Trophoblast cell (in vitro differentiated cells and primary cell): ENCODE measurements at regions not wholly inside any gene's neighbourhood (a gene's known extent, or its start where the extent isn't known, plus 50 kb on each side); places are given as distances from the start of the nearest gene placed in this dataset.
"Not testable (repeated sequence)": the region's sequence is repeated elsewhere in the genome, so short reads cannot be mapped to it uniquely, and the experiment has no call there.

Experiments
- DNase-seq, 2 donors: peaks; one replicate each; pipeline ENCODE4 v3.0.0-alpha.2; 2016
- H2AFZ ChIP-seq: 2 replicates; pipeline ENCODE4 v1.6.1; 2013; ENCODE audit warnings: low read length, moderate library complexity, mild to moderate bottlenecking; ENCODE audit not compliant: insufficient read depth, poor library complexity
- H2AK5ac ChIP-seq: 2 replicates; pipeline ENCODE4 v1.6.1; 2013; ENCODE audit warnings: mild to moderate bottlenecking, low read length
- H2BK120ac ChIP-seq: 2 replicates; pipeline ENCODE4 v1.6.1; 2013; ENCODE audit warnings: low read length, mild to moderate bottlenecking, moderate library complexity; ENCODE audit not compliant: insufficient read depth, poor library complexity
- H2BK12ac ChIP-seq: 2 replicates; pipeline ENCODE4 v1.6.1; 2013; ENCODE audit warnings: mild to moderate bottlenecking, low read length, moderate library complexity
- H2BK5ac ChIP-seq: 2 replicates; pipeline ENCODE4 v1.6.1; 2013; ENCODE audit warnings: low read length, low read depth, moderate library complexity, mild to moderate bottlenecking; ENCODE audit not compliant: poor library complexity
- H3K14ac ChIP-seq: 2 replicates; pipeline ENCODE4 v1.6.1; 2013; ENCODE audit warnings: mild to moderate bottlenecking, low read length
- H3K18ac ChIP-seq: 2 replicates; pipeline ENCODE4 v1.6.1; 2013; ENCODE audit warnings: mild to moderate bottlenecking, low read length
- H3K23ac ChIP-seq: 2 replicates; pipeline ENCODE4 v1.6.1; 2013; ENCODE audit warnings: low read length
- H3K27ac ChIP-seq: 2 replicates; pipeline ENCODE4 v1.5.1; 2013; ENCODE audit warnings: low read depth, mild to moderate bottlenecking, inconsistent platforms, low read length, moderate library complexity
- H3K27me3 ChIP-seq: 2 replicates; pipeline ENCODE4 v1.6.1; 2013; ENCODE audit warnings: inconsistent platforms, mild to moderate bottlenecking, low read length, moderate library complexity; ENCODE audit not compliant: insufficient read depth
- H3K36me3 ChIP-seq, 2 experiments: 1 replicate in 1 of 2; 2 replicates in 1 of 2; pipeline ENCODE4 v1.6.1; 2013; ENCODE audit warnings: low read length in 2 of 2, mild to moderate bottlenecking in 2 of 2, moderate library complexity in 1 of 2; ENCODE audit not compliant: insufficient read depth in 2 of 2, control insufficient read depth in 1 of 2
- H3K4ac ChIP-seq: 2 replicates; pipeline ENCODE4 v1.6.1; 2013; ENCODE audit warnings: low read depth, mild to moderate bottlenecking, low read length, moderate library complexity
- H3K4me1 ChIP-seq, 2 experiments: 1 replicate in 1 of 2; 2 replicates in 1 of 2; pipeline ENCODE4 v1.6.1; 2013; ENCODE audit warnings: low read length in 2 of 2, mild to moderate bottlenecking in 2 of 2, moderate library complexity in 1 of 2; ENCODE audit not compliant: insufficient read depth in 2 of 2, control insufficient read depth in 1 of 2
- H3K4me2 ChIP-seq: 2 replicates; pipeline ENCODE4 v1.6.1; 2013; ENCODE audit warnings: inconsistent platforms, mild to moderate bottlenecking, low read length, moderate library complexity
- H3K4me3 ChIP-seq: 2 replicates; pipeline ENCODE4 v1.5.1; 2013; ENCODE audit warnings: mild to moderate bottlenecking, low read depth, low read length, inconsistent platforms
- H3K79me1 ChIP-seq: one replicate; pipeline ENCODE4 v1.6.1; 2013; ENCODE audit warnings: low read length
- H3K79me2 ChIP-seq: 2 replicates; pipeline ENCODE4 v1.6.1; 2013; ENCODE audit warnings: low read length, mild to moderate bottlenecking; ENCODE audit not compliant: control insufficient read depth, insufficient read depth, poor library complexity
- H3K9ac ChIP-seq: 2 replicates; pipeline ENCODE4 v1.6.1; 2013; ENCODE audit warnings: mild to moderate bottlenecking, low read length
- H3K9me3 ChIP-seq: 2 replicates; pipeline ENCODE4 v1.6.1; 2013; ENCODE audit warnings: low read depth, mild to moderate bottlenecking, control low read depth, inconsistent platforms, low read length; ENCODE audit not compliant: insufficient read depth
- H4K12ac ChIP-seq: 2 replicates; pipeline ENCODE4 v1.6.1; 2013; ENCODE audit warnings: low read depth, mild to moderate bottlenecking, low read length, moderate library complexity
- H4K8ac ChIP-seq: 2 replicates; pipeline ENCODE4 v1.6.1; 2013; ENCODE audit warnings: low read depth, mild to moderate bottlenecking, low read length, moderate library complexity
- H4K91ac ChIP-seq: one replicate; pipeline ENCODE4 v1.6.1; 2013; ENCODE audit warnings: low read depth, mild to moderate bottlenecking, low read length, moderate library complexity
- WGBS: extraction: QIAGEN DNeasy Blood & Tissue Kit; methylation state at CpG from one replicate; pipeline ENCODE4 v1.1.7; 2013; ENCODE audit warnings: missing lambda C conversion rate; ENCODE audit not compliant: insufficient read length, insufficient coverage; ENCODE audit errors: extremely low coverage; 5-methylcytosine and 5-hydroxymethylcytosine counted together

- Histone ChIP-seq H3K79me1 (no peaks in the 10 kb centered on the region), H3K18ac (no peak overlapping the region), H3K23ac (no peak overlapping the region), H3K4me3 (no peak overlapping the region), H3K4me2 (no peak overlapping the region), H3K4ac (no peak overlapping the region), H3K36me3 (no peaks in the 10 kb centered on the region), H4K12ac (no peak overlapping the region), H3K27me3 (no peaks in the 10 kb centered on the region), H3K9ac (no peak overlapping the region), H4K91ac (no peak overlapping the region), H4K8ac (no peak overlapping the region), H3K4me1 (no peaks in the 10 kb centered on the region), H3K27ac (no peak overlapping the region), H2AFZ (no peak overlapping the region), H2BK120ac (no peak overlapping the region), H2BK5ac (no peak overlapping the region), H3K14ac (no peak overlapping the region), H3K79me2 (no peaks in the 10 kb centered on the region), H2AK5ac (no peak overlapping the region), H3K9me3 (no peaks in the 10 kb centered on the region), H2BK12ac (no peak overlapping the region)
- DNase-seq: no peak
Measured at GRCh38 chr13:69020120-69020519, 1087.5 kb upstream of the ATXN8OS start.

GRCh38 chr13:69018173-69018572 lies 1089.5 kb upstream of the ATXN8OS start:
- not testable (repeated sequence) for H3K9me3 ChIP-seq, H4K91ac ChIP-seq, H2BK120ac ChIP-seq, H2AK5ac ChIP-seq, H3K4me2 ChIP-seq, H3K27me3 ChIP-seq, H3K14ac ChIP-seq, H3K23ac ChIP-seq, H4K12ac ChIP-seq, H3K18ac ChIP-seq, H3K79me1 ChIP-seq, H3K79me2 ChIP-seq, H4K8ac ChIP-seq, H3K4me1 ChIP-seq, H3K4me3 ChIP-seq, H2BK12ac ChIP-seq, H3K36me3 ChIP-seq, H3K27ac ChIP-seq, H3K4ac ChIP-seq, H2AFZ ChIP-seq, H2BK5ac ChIP-seq, H3K9ac ChIP-seq
- WGBS: no CpG with 5 or more reads among the region's 9 CpGs
- peak; percentile 8 to 35 for DNase-seq

- Histone ChIP-seq H3K79me2 (no peaks in the 10 kb centered on the region), H3K18ac (no peak overlapping the region), H3K14ac (no peak overlapping the region), H2BK5ac (no peak overlapping the region), H2AK5ac (no peak overlapping the region), H4K12ac (no peak overlapping the region), H2BK120ac (no peak overlapping the region), H3K27me3 (no peaks in the 10 kb centered on the region), H2AFZ (no peak overlapping the region), H3K27ac (no peak overlapping the region), H3K9me3 (no peaks in the 10 kb centered on the region), H3K4ac (no peak overlapping the region), H3K4me3 (no peak overlapping the region), H3K23ac (no peak overlapping the region), H4K8ac (no peak overlapping the region), H3K4me2 (no peak overlapping the region), H4K91ac (no peak overlapping the region), H2BK12ac (no peak overlapping the region), H3K4me1 (no peaks in the 10 kb centered on the region), H3K36me3 (no peaks in the 10 kb centered on the region), H3K9ac (no peak overlapping the region), H3K79me1 (no peaks in the 10 kb centered on the region)
- WGBS: 100% methylated on average over 1 of the region's 3 CpGs
- no peak for DNase-seq
Measured at GRCh38 chr13:69010789-69011188, 1096.8 kb upstream of the ATXN8OS start.

GRCh38 chr13:69008499-69008898 lies 1099.1 kb upstream of the ATXN8OS start:
- H3K27ac ChIP-seq: no peak overlapping the region
- H3K9ac ChIP-seq: no peak overlapping the region
- no peak overlapping the region for H2BK5ac ChIP-seq
- no peak overlapping the region for H2AK5ac ChIP-seq
- H3K4me2 ChIP-seq: no peak overlapping the region
- H2BK12ac ChIP-seq: no peak overlapping the region
- H4K91ac ChIP-seq: no peak overlapping the region
- no peak overlapping the region for H3K4me3 ChIP-seq
- no peak overlapping the region for H2BK120ac ChIP-seq
- H3K4ac ChIP-seq: no peak overlapping the region
- H4K12ac ChIP-seq: no peak overlapping the region
- H3K23ac ChIP-seq: no peak overlapping the region
- H3K79me1 ChIP-seq: no peaks in the 10 kb centered on the region
- no peaks in the 10 kb centered on the region for H3K9me3 ChIP-seq
- no peaks in the 10 kb centered on the region for H3K36me3 ChIP-seq
- H3K79me2 ChIP-seq: no peaks in the 10 kb centered on the region
- no CpG with 5 or more reads among the region's 5 CpGs for WGBS
- no peaks in the 10 kb centered on the region for H3K4me1 ChIP-seq
- DNase-seq: no peak
- H3K27me3 ChIP-seq: no peaks in the 10 kb centered on the region
- H4K8ac ChIP-seq: no peak overlapping the region
- H3K18ac ChIP-seq: no peak overlapping the region
- no peak overlapping the region for H3K14ac ChIP-seq
- no peak overlapping the region for H2AFZ ChIP-seq

- Histone ChIP-seq H3K9ac (no peak overlapping the region), H3K4me3 (no peak overlapping the region), H3K27ac (no peak overlapping the region)
Measured at GRCh38 chr13:68998056-68998455, 1109.6 kb upstream of the ATXN8OS start.

More at GRCh38 chr13:68998056-68998455, 1109.6 kb upstream of the ATXN8OS start:
- Histone ChIP-seq H3K4me1 (no peaks in the 10 kb centered on the region), H4K91ac (no peak overlapping the region), H3K27me3 (no peaks in the 10 kb centered on the region), H2BK120ac (no peak overlapping the region), H3K9me3 (no peaks in the 10 kb centered on the region), H4K12ac (no peak overlapping the region), H3K23ac (no peak overlapping the region), H2BK12ac (no peak overlapping the region), H3K18ac (no peak overlapping the region), H3K4me2 (no peak overlapping the region), H3K79me2 (no peaks in the 10 kb centered on the region), H2BK5ac (no peak overlapping the region), H4K8ac (no peak overlapping the region), H3K14ac (no peak overlapping the region), H3K36me3 (no peaks in the 10 kb centered on the region), H3K4ac (no peak overlapping the region), H3K79me1 (no peaks in the 10 kb centered on the region), H2AFZ (no peak overlapping the region), H2AK5ac (no peak overlapping the region)
- no peak for DNase-seq
- no CpG with 5 or more reads among the region's 1 CpG for WGBS
